ENCODE measurements at regions not wholly inside any gene's neighbourhood (a gene's known extent, or its start where the extent isn't known, plus 50 kb on each side); places are given as distances from the start of the nearest gene placed in this dataset.

- DNase-seq = no peak
Measured at GRCh38 chr10:9757176-9757575, 1260.5 kb upstream of the CELF2 start.

GRCh38 chr10:9759596-9759995 is 1258.1 kb upstream of the CELF2 start:
- no peak for DNase-seq

GRCh38 chr10:9762966-9763656 is 1254.6 kb upstream of the CELF2 start:
- no peak for DNase-seq

GRCh38 chr10:9766762-9767161 is 1250.9 kb upstream of the CELF2 start:
- no peak for DNase-seq

GRCh38 chr10:9781666-9782065 is 1236.0 kb upstream of the CELF2 start:
- DNase-seq = no peak

GRCh38 chr10:9786101-9786500 is 1231.6 kb upstream of the CELF2 start:
- DNase-seq = no peak

GRCh38 chr10:9786576-9786975 is 1231.1 kb upstream of the CELF2 start:
- DNase-seq = no peak

- no peak for DNase-seq
Measured at GRCh38 chr10:9789996-9790395, 1227.7 kb upstream of the CELF2 start.

- DNase-seq = no peak
Measured at GRCh38 chr10:9792181-9792580, 1225.5 kb upstream of the CELF2 start.

GRCh38 chr10:9796564-9796963 is 1221.1 kb upstream of the CELF2 start:
- DNase-seq = no peak

- no peak for DNase-seq
Measured at GRCh38 chr10:9800011-9800410, 1217.7 kb upstream of the CELF2 start.

GRCh38 chr10:9800571-9800970 is 1217.1 kb upstream of the CELF2 start:
- no peak for DNase-seq

- DNase-seq = no peak
Measured at GRCh38 chr10:9807846-9808245, 1209.8 kb upstream of the CELF2 start.

- no peak for DNase-seq
Measured at GRCh38 chr10:9811601-9812000, 1206.1 kb upstream of the CELF2 start.

- DNase-seq = no peak
Measured at GRCh38 chr10:9814285-9814864, 1203.3 kb upstream of the CELF2 start.

GRCh38 chr10:9819756-9820494 is 1197.7 kb upstream of the CELF2 start:
- no peak for DNase-seq

GRCh38 chr10:9823268-9823930 is 1194.3 kb upstream of the CELF2 start:
- no peak for DNase-seq

GRCh38 chr10:9824631-9825071 is 1193.0 kb upstream of the CELF2 start:
- no peak for DNase-seq

GRCh38 chr10:9825491-9826018 is 1192.1 kb upstream of the CELF2 start:
- DNase-seq = no peak

GRCh38 chr10:9828110-9828509 is 1189.6 kb upstream of the CELF2 start:
- no peak for DNase-seq

GRCh38 chr10:9833942-9834341 is 1183.7 kb upstream of the CELF2 start:
- DNase-seq = peak; percentile 44

GRCh38 chr10:9834434-9834833 is 1183.2 kb upstream of the CELF2 start:
- no peak for DNase-seq

GRCh38 chr10:9845075-9845474 is 1172.6 kb upstream of the CELF2 start:
- no peak for DNase-seq
